OCI-LY7 (cell line): ENCODE measurements at regions not wholly inside any gene's neighbourhood (a gene's known extent, or its start where the extent isn't known, plus 50 kb on each side); places are given as distances from the start of the nearest gene placed in this dataset.

ENCODE experiments used
- BruUV-seq: library from RNA; stranded (reverse); fragments of 400-500 nt; replicated peaks from 2 replicates; lab custom pipeline; 2021; lab: Mats Ljungman, UMichigan
- CTCF ChIA-PET: fragments of 300-600 bp; sonication (Branson Sonifier 250); formaldehyde crosslinking; loops from one replicate; lab custom pipeline; 2022; ENCODE audit warnings: antibody characterized with exemption; ENCODE audit not compliant: unreplicated experiment; lab: Charles Lee
- POLR2A ChIA-PET: fragments of 300-600 bp; sonication (Branson Sonifier 250); formaldehyde crosslinking; loops from one replicate; lab custom pipeline; 2022; ENCODE audit warnings: antibody characterized with exemption; lab: Charles Lee
- DNase-seq: peaks from one replicate; pipeline ENCODE4 v3.0.0-alpha.2; 2015; ENCODE audit warnings: low spot score
- H2AFZ ChIP-seq: fragments of 200-600 bp; sonication (generic), shearing (Covaris generic); 2 replicates; pipeline ENCODE4 v1.6.1; 2014; ENCODE audit warnings: mild to moderate bottlenecking, antibody characterized with exemption, low read length, moderate library complexity
- H3K27ac ChIP-seq: fragments of 200-600 bp; sonication (generic); 2 replicates; pipeline ENCODE4 v1.5.1; 2014; ENCODE audit warnings: mixed run types, low read depth, mild to moderate bottlenecking, moderate library complexity, low read length, inconsistent platforms; ENCODE audit not compliant: poor library complexity, severe bottlenecking
- H3K36me3 ChIP-seq: fragments of 200-600 bp; sonication (generic); 2 replicates; pipeline ENCODE4 v1.6.1; 2014; ENCODE audit warnings: mild to moderate bottlenecking, antibody characterized with exemption, low read length, moderate library complexity, mixed read lengths; ENCODE audit not compliant: insufficient read depth
- H3K4me1 ChIP-seq: fragments of 200-600 bp; sonication (generic); 2 replicates; pipeline ENCODE4 v1.5.1; 2014; ENCODE audit warnings: mild to moderate bottlenecking, low read length; ENCODE audit not compliant: insufficient read depth, poor library complexity, severe bottlenecking
- H3K4me2 ChIP-seq: fragments of 200-600 bp; sonication (generic); 2 replicates; pipeline ENCODE4 v1.6.1; 2014; ENCODE audit warnings: mild to moderate bottlenecking, low read length
- H3K4me3 ChIP-seq: fragments of 200-600 bp; sonication (generic); 2 replicates; pipeline ENCODE4 v1.5.1; 2014; ENCODE audit warnings: mild to moderate bottlenecking, low read depth, low read length; ENCODE audit not compliant: poor library complexity, severe bottlenecking
- H3K79me2 ChIP-seq: fragments of 200-600 bp; sonication (generic); 2 replicates; pipeline ENCODE4 v1.6.1; 2016; ENCODE audit warnings: low read depth, mild to moderate bottlenecking, low read length, moderate library complexity, mixed read lengths; ENCODE audit not compliant: insufficient read depth
- H3K9me2 ChIP-seq: fragments of 200-600 bp; sonication (generic); 2 replicates; pipeline ENCODE4 v1.6.1; 2016; ENCODE audit warnings: mild to moderate bottlenecking, low read length, mixed read lengths; ENCODE audit not compliant: insufficient read depth
- H3K9me3 ChIP-seq: fragments of 200-600 bp; sonication (generic); 2 replicates; pipeline ENCODE4 v1.6.1; 2014; ENCODE audit warnings: mild to moderate bottlenecking, mixed run types, low read length, mixed read lengths
- H4K20me1 ChIP-seq: fragments of 200-600 bp; sonication (generic); 2 replicates; pipeline ENCODE4 v1.6.1; 2014; ENCODE audit warnings: mild to moderate bottlenecking, antibody characterized with exemption, low read length, moderate library complexity, mixed read lengths; ENCODE audit not compliant: insufficient read depth
- CTCF ChIP-seq: fragments of 200-600 bp; sonication (generic); conservative IDR thresholded peaks from 2 replicates; pipeline ENCODE4 v1.5.1; 2014; ENCODE audit warnings: mild to moderate bottlenecking, antibody characterized with exemption, low read length, moderate library complexity, mixed read lengths
- EZH2phosphoT487 ChIP-seq: fragments of 200-600 bp; sonication (generic); IDR thresholded peaks from 2 replicates; pipeline ENCODE4 v1.6.1; 2018; ENCODE audit warnings: low read depth, borderline replicate concordance, mild to moderate bottlenecking, mixed run types, antibody characterized with exemption, low read length, moderate library complexity, mixed read lengths
- intact Hi-C: fragments of 100-400 bp; cut with micrococcal nuclease; formaldehyde crosslinking; loops from one replicate; pipeline ENCODE4 v1.10.0; 2022; ENCODE audit not compliant: unreplicated experiment

GRCh38 chr4:138759554-138759902 lies 256.1 kb upstream of the NOCT start:
- no peak overlapping the region for H3K4me3 ChIP-seq
- no peak overlapping the region for H3K27ac ChIP-seq
- DNase-seq, result no peak
- no peaks in the 10 kb centered on the region for H3K36me3 ChIP-seq
- no peaks in the 10 kb centered on the region for H3K9me3 ChIP-seq
- no peak overlapping the region for H2AFZ ChIP-seq
- ChIA-PET POLR2A (no interaction called here), CTCF (no interaction called here)
- TF ChIP-seq EZH2phosphoT487 (no peak), CTCF (no peak)
- no peaks in the 10 kb centered on the region for H4K20me1 ChIP-seq
- H3K9me2 ChIP-seq, result no peaks in the 10 kb centered on the region
- no peaks in the 10 kb centered on the region for H3K4me1 ChIP-seq
- intact Hi-C loops, result no loop called here
- H3K79me2 ChIP-seq, result no peaks in the 10 kb centered on the region
- no TSS peak for BruUV-seq
- no peak overlapping the region for H3K4me2 ChIP-seq

- H3K27ac ChIP-seq, result no peak overlapping the region
- CTCF ChIA-PET, result no interaction called here
- TF ChIP-seq EZH2phosphoT487 (no peak), CTCF (no peak)
- no peaks in the 10 kb centered on the region for H3K4me1 ChIP-seq
- H3K4me3 ChIP-seq, result no peak overlapping the region
- no peak overlapping the region for H3K4me2 ChIP-seq
- H4K20me1 ChIP-seq, result no peaks in the 10 kb centered on the region
- no peaks in the 10 kb centered on the region for H3K9me3 ChIP-seq
- H3K9me2 ChIP-seq, result no peaks in the 10 kb centered on the region
- intact Hi-C loops, result no loop called here
- POLR2A ChIA-PET, result no interaction called here
- no peak overlapping the region for H2AFZ ChIP-seq
- no peaks in the 10 kb centered on the region for H3K36me3 ChIP-seq
- no peak for DNase-seq
- no TSS peak for BruUV-seq
- H3K79me2 ChIP-seq, result no peaks in the 10 kb centered on the region
Observed at GRCh38 chr4:138758876-138759553, 256.6 kb upstream of the NOCT start.

GRCh38 chr4:138758196-138758595 lies 257.4 kb upstream of the NOCT start:
- H3K36me3 ChIP-seq, result no peaks in the 10 kb centered on the region
- H2AFZ ChIP-seq, result no peak overlapping the region
- no peak overlapping the region for H3K4me2 ChIP-seq
- no peaks in the 10 kb centered on the region for H3K79me2 ChIP-seq
- TF ChIP-seq CTCF (no peak), EZH2phosphoT487 (no peak)
- H3K4me1 ChIP-seq, result no peaks in the 10 kb centered on the region
- no TSS peak for BruUV-seq
- DNase-seq, result no peak
- intact Hi-C loops, result no loop called here
- ChIA-PET CTCF (no interaction called here), POLR2A (no interaction called here)
- no peaks in the 10 kb centered on the region for H4K20me1 ChIP-seq
- no peak overlapping the region for H3K27ac ChIP-seq
- H3K9me2 ChIP-seq, result no peaks in the 10 kb centered on the region
- H3K9me3 ChIP-seq, result no peaks in the 10 kb centered on the region
- no peak overlapping the region for H3K4me3 ChIP-seq
